ENCODE measurements at regions not wholly inside any gene's neighbourhood (a gene's known extent, or its start where the extent isn't known, plus 50 kb on each side); places are given as distances from the start of the nearest gene placed in this dataset.

DNA sequence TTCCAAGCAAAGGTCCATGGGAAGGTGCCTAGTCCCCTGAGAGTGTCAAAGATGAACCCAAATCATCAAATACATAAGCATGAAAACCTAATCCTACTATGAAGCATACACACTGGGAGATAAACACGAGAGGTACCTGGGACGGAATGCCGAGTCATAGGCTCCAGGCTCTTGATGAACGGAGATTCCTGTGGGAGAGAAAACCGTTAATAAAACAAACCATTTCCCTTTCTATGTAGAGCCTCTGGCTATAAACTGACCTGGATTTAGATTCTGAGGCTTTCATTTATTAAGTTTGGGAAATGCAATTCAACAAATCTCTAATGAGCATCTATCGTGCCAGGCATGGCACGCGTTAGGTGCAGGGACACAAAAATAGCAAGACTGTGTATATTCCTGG, 206.4 kb upstream of the IL12B start:
- TF ChIP-seq, protein P1, sequence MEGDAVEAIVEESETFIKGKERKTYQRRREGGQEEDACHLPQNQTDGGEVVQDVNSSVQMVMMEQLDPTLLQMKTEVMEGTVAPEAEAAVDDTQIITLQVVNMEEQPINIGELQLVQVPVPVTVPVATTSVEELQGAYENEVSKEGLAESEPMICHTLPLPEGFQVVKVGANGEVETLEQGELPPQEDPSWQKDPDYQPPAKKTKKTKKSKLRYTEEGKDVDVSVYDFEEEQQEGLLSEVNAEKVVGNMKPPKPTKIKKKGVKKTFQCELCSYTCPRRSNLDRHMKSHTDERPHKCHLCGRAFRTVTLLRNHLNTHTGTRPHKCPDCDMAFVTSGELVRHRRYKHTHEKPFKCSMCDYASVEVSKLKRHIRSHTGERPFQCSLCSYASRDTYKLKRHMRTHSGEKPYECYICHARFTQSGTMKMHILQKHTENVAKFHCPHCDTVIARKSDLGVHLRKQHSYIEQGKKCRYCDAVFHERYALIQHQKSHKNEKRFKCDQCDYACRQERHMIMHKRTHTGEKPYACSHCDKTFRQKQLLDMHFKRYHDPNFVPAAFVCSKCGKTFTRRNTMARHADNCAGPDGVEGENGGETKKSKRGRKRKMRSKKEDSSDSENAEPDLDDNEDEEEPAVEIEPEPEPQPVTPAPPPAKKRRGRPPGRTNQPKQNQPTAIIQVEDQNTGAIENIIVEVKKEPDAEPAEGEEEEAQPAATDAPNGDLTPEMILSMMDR (IDR thresholded peaks at IDR 0.05): no peak
- TF ChIP-seq POLR2A (IDR thresholded peaks at IDR 0.05): no peak
